H1 (cell line): ENCODE measurements at regions not wholly inside any gene's neighbourhood (a gene's known extent, or its start where the extent isn't known, plus 50 kb on each side); places are given as distances from the start of the nearest gene placed in this dataset.
"Not testable (repeated sequence)": the region's sequence is repeated elsewhere in the genome, so short reads cannot be mapped to it uniquely, and the experiment has no call there.

Source experiments
- CTCF ChIA-PET: fragments of 300-600 bp; sonication (Branson Sonifier 250); formaldehyde crosslinking; loops from one replicate; lab custom pipeline; 2021; ENCODE audit not compliant: partially characterized antibody; lab: Charles Lee
- POLR2A ChIA-PET: fragments of 300-600 bp; sonication (Branson Sonifier 250); formaldehyde crosslinking; loops from one replicate; lab custom pipeline; 2021; ENCODE audit warnings: inconsistent platforms; ENCODE audit not compliant: partially characterized antibody; lab: Charles Lee
- DNase-seq, 2 experiments: peaks; one replicate each; pipeline versions ENCODE4 v3.0.0 to v3.0.0-alpha.2; 2010 to 2022; ENCODE audit warnings: low spot score in 2 of 2, low read depth in 1 of 2, mixed read lengths in 1 of 2
- FAIRE-seq: peaks from 2 replicates; lab custom pipeline; 2011; peaks lifted over from hg19 to GRCh38; lab: Jason Lieb, UNC
- H2AFZ ChIP-seq: 2 replicates; pipeline ENCODE4 v1.8.1; 2012; ENCODE audit warnings: low read length, inconsistent platforms
- H2AK5ac ChIP-seq: 2 replicates; pipeline ENCODE4 v1.6.1; 2013; ENCODE audit warnings: low read depth, low read length
- H2BK120ac ChIP-seq: replicated peaks from 2 replicates; pipeline ENCODE3; 2013; ENCODE audit warnings: low read depth, low read length, inconsistent platforms
- H2BK12ac ChIP-seq: 2 replicates; pipeline ENCODE4 v1.6.1; 2013; ENCODE audit warnings: low read depth, low read length
- H2BK15ac ChIP-seq: 2 replicates; pipeline ENCODE4 v1.6.1; 2013; ENCODE audit warnings: low read length
- H2BK20ac ChIP-seq: 2 replicates; pipeline ENCODE4 v1.6.1; 2013; ENCODE audit warnings: low read length
- H2BK5ac ChIP-seq: 2 replicates; pipeline ENCODE4 v1.6.1; 2013; ENCODE audit warnings: low read depth, low read length
- H3K14ac ChIP-seq: 2 replicates; pipeline ENCODE4 v1.6.1; 2013; ENCODE audit warnings: inconsistent platforms; ENCODE audit not compliant: insufficient read length
- H3K18ac ChIP-seq: 2 replicates; pipeline ENCODE4 v1.6.1; 2013; ENCODE audit warnings: low read length; ENCODE audit errors: extremely low read depth
- H3K23ac ChIP-seq: 2 replicates; pipeline ENCODE4 v1.6.1; 2013; ENCODE audit warnings: inconsistent platforms; ENCODE audit not compliant: insufficient read length
- H3K23me2 ChIP-seq: 2 replicates; pipeline ENCODE4 v1.6.1; 2013; ENCODE audit warnings: low read depth, low read length
- H3K27ac ChIP-seq: 2 replicates; pipeline ENCODE4 v1.6.1; 2011; ENCODE audit warnings: low read depth, low read length, inconsistent platforms
- H3K27me3 ChIP-seq, 4 experiments: replicated peaks in 1 of 4; 1 replicate in 1 of 4; 2 replicates in 3 of 4; pipeline versions ENCODE4 v1.6.1 to v1.8.1; 2011 to 2013; ENCODE audit warnings: low read length in 3 of 4, mild to moderate bottlenecking in 3 of 4, inconsistent platforms in 2 of 4, mixed read lengths in 2 of 4, moderate library complexity in 1 of 4; ENCODE audit not compliant: control insufficient read depth in 3 of 4, insufficient read depth in 3 of 4; ENCODE audit errors: extremely low read depth in 1 of 4
- H3K36me3 ChIP-seq, 4 experiments: 2 replicates each; pipeline versions ENCODE4 v1.6.1 to v1.8.1; 2011 to 2013; ENCODE audit warnings: mild to moderate bottlenecking in 4 of 4, low read length in 3 of 4, moderate library complexity in 2 of 4, control low read depth in 1 of 4, inconsistent platforms in 1 of 4; ENCODE audit not compliant: insufficient read depth in 4 of 4, control insufficient read depth in 2 of 4
- H3K4ac ChIP-seq: replicated peaks from 2 replicates; pipeline ENCODE3; 2013; ENCODE audit warnings: low read length, low read depth, mixed read lengths, inconsistent platforms; ENCODE audit not compliant: insufficient read length
- H3K4me1 ChIP-seq, 4 experiments: replicated peaks in 1 of 4; 1 replicate in 1 of 4; 2 replicates in 3 of 4; pipeline versions ENCODE4 v1.6.1 to v1.8.1; 2011 to 2013; ENCODE audit warnings: low read length in 3 of 4, inconsistent platforms in 2 of 4, mixed read lengths in 1 of 4; ENCODE audit not compliant: insufficient read depth in 4 of 4, control insufficient read depth in 3 of 4
- H3K4me2 ChIP-seq, 2 experiments: 2 replicates each; pipeline versions ENCODE4 v1.6.1 to v1.8.1; 2011 to 2013; ENCODE audit warnings: low read depth in 2 of 2, low read length in 2 of 2, control low read depth in 1 of 2, inconsistent platforms in 1 of 2, mild to moderate bottlenecking in 1 of 2; ENCODE audit not compliant: insufficient read depth in 1 of 2
- H3K4me3 ChIP-seq, 4 experiments: fragments of 200-600, 300-600 bp in 1 of 4; sonication (generic), shearing (Covaris generic), sonication (Bioruptor Twin) in 1 of 4; 2 replicates each; pipeline versions ENCODE4 v1.5.1 to v1.8.1; 2011 to 2016; ENCODE audit warnings: low read length in 4 of 4, low read depth in 3 of 4, control low read depth in 2 of 4, inconsistent platforms in 2 of 4, mild to moderate bottlenecking in 2 of 4, mixed read lengths in 1 of 4, moderate library complexity in 1 of 4; ENCODE audit not compliant: insufficient read depth in 2 of 4; ENCODE audit errors: extremely low read depth in 1 of 4
- H3K56ac ChIP-seq: replicated peaks from 2 replicates; pipeline ENCODE3; 2013; ENCODE audit warnings: low read depth, mild to moderate bottlenecking, mixed read lengths, low read length, inconsistent platforms; ENCODE audit not compliant: insufficient read length
- H3K79me1 ChIP-seq: 2 replicates; pipeline ENCODE4 v1.6.1; 2013; ENCODE audit warnings: low read depth, low read length, control low read depth
- H3K79me2 ChIP-seq, 2 experiments: 2 replicates each; pipeline versions ENCODE4 v1.6.1 to v1.8.1; 2012 to 2013; ENCODE audit warnings: low read length in 2 of 2, mild to moderate bottlenecking in 2 of 2, inconsistent platforms in 1 of 2; ENCODE audit not compliant: insufficient read depth in 2 of 2, control insufficient read depth in 1 of 2
- H3K9ac ChIP-seq, 4 experiments: replicated peaks in 1 of 4; 1 replicate in 1 of 4; 2 replicates in 3 of 4; pipeline versions ENCODE4 v1.6.1 to v1.8.1; 2011 to 2013; ENCODE audit warnings: low read depth in 3 of 4, low read length in 3 of 4, control low read depth in 2 of 4, mild to moderate bottlenecking in 2 of 4, moderate library complexity in 2 of 4, inconsistent platforms in 1 of 4; ENCODE audit errors: extremely low read depth in 1 of 4
- H3K9me3 ChIP-seq, 2 experiments: 2 replicates each; pipeline versions ENCODE4 v1.6.1 to v1.8.1; 2012 to 2013; ENCODE audit warnings: mild to moderate bottlenecking in 2 of 2, moderate library complexity in 2 of 2, control low read depth in 1 of 2, inconsistent platforms in 1 of 2, low read depth in 1 of 2, low read length in 1 of 2, mixed read lengths in 1 of 2; ENCODE audit not compliant: insufficient read depth in 2 of 2
- H4K20me1 ChIP-seq, 2 experiments: replicated peaks in 1 of 2; 2 replicates each; pipeline versions ENCODE3 to v1.8.1; 2011 to 2013; ENCODE audit warnings: inconsistent platforms in 2 of 2, low read length in 2 of 2, mild to moderate bottlenecking in 1 of 2; ENCODE audit not compliant: insufficient read depth in 2 of 2, control insufficient read depth in 1 of 2
- H4K5ac ChIP-seq: 2 replicates; pipeline ENCODE4 v1.6.1; 2013; ENCODE audit warnings: low read length, low read depth, mixed read lengths, inconsistent platforms; ENCODE audit not compliant: insufficient read length
- H4K8ac ChIP-seq: 2 replicates; pipeline ENCODE4 v1.8.0; 2013; ENCODE audit warnings: mild to moderate bottlenecking, moderate library complexity, low read length, inconsistent platforms; ENCODE audit not compliant: insufficient read depth; ENCODE audit errors: extremely low read depth
- H4K91ac ChIP-seq: replicated peaks from 2 replicates; pipeline ENCODE3; 2013; ENCODE audit warnings: low read length, mixed read lengths, inconsistent platforms; ENCODE audit not compliant: insufficient read length
- WGBS, 2 experiments: shearing (Covaris generic) in 1 of 2; methylation state at CpG; one replicate each; pipeline versions ENCODE4 v1.1.6 to v1.1.7; 2013 to 2015; ENCODE audit warnings: low lambda C conversion rate in 2 of 2, mixed read lengths in 2 of 2, inconsistent platforms in 1 of 2, low coverage in 1 of 2, missing lambda C conversion rate in 1 of 2; ENCODE audit not compliant: insufficient replicate concordance in 2 of 2, insufficient coverage in 1 of 2, insufficient read length in 1 of 2; ENCODE audit errors: extremely low coverage in 1 of 2, missing lambda C conversion rate in 1 of 2; 5-methylcytosine and 5-hydroxymethylcytosine counted together

DNA sequence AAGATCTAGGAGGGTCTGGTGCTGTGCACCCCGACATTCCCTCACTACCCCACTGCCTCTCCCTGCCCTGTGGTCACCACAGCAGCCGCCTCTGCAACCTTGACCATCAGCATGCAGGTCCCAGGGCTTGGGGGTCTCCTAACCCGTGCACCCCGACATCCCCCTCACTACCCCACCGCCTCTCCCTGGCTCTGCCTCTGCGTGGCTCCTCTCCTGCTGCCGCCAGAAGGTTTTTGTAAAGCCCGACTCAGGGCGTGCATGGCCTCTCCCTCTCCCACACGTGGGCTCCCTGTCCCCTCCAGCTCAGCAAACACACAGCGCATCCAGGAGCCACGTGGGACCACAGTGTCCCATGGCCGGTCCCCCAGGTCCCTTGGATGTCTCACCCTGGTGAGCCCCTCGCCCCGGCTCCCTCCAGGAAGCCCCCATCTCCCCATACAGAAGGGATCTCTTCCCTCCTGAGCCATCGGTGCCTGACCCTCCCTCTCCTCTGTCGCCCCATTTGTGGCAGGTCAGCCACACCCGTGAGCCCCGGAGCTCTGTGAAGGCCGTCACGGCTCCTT lies 112.5 kb upstream of the LPCAT1 start:
- H3K79me1 ChIP-seq, H2AK5ac ChIP-seq, H2AFZ ChIP-seq, H3K9me3 ChIP-seq, H3K56ac ChIP-seq, H2BK20ac ChIP-seq, H2BK120ac ChIP-seq, H4K91ac ChIP-seq, DNase-seq, H4K8ac ChIP-seq, H3K14ac ChIP-seq, H3K4ac ChIP-seq, FAIRE-seq, H3K36me3 ChIP-seq, H3K18ac ChIP-seq, H4K20me1 ChIP-seq, H4K5ac ChIP-seq, H3K23me2 ChIP-seq, H3K4me3 ChIP-seq, POLR2A ChIA-PET, H3K9ac ChIP-seq, H3K27ac ChIP-seq, H2BK5ac ChIP-seq, H3K23ac ChIP-seq, H3K79me2 ChIP-seq, H3K27me3 ChIP-seq, H2BK15ac ChIP-seq, H2BK12ac ChIP-seq, H3K4me2 ChIP-seq: not testable (repeated sequence)
- 84% methylated on average over 10 of the region's 21 CpGs; no CpG with 5 or more reads in 1 of the 2 experiments for WGBS, 2 experiments
- peaks cover 0 to 11% (median 2%) of the 10 kb centered on the region in 4 experiments; a peak in 5 of 7 replicates for H3K4me1 ChIP-seq
- CTCF ChIA-PET: interaction anchor here (0.8 kb wide), 1 partner anchor 1231 kb away, joined by 3 read pairs; no protein-coding TSS in a partner anchor

DNA sequence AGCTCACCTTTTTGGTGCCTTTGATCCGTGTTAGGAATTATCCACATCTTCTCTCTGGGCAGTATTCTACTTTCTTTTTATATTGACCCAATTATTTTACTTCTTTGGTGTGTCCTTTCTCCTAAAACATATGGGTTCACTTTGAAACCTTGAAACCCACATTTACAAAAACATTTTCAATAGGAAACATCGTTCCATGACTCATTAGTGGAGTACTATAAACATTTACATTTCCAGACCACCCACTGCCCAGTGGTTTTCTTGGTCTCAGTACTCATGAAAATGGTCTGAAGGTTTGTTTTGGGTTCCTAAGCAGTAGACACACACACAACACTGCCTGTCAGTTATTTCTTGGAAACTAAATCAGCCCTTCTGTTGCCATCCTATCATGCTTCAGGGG lies 111.7 kb upstream of the LPCAT1 start:
- not testable (repeated sequence) for H3K27me3 ChIP-seq, H3K4me3 ChIP-seq, H3K4ac ChIP-seq, H2BK5ac ChIP-seq, H3K14ac ChIP-seq, H3K36me3 ChIP-seq, H3K4me2 ChIP-seq, DNase-seq, H3K9ac ChIP-seq, H3K23me2 ChIP-seq, H2BK120ac ChIP-seq, H2BK12ac ChIP-seq, H2AK5ac ChIP-seq, H4K20me1 ChIP-seq, H3K79me1 ChIP-seq, H3K9me3 ChIP-seq, H3K79me2 ChIP-seq, H2BK20ac ChIP-seq, FAIRE-seq, H4K91ac ChIP-seq, H3K27ac ChIP-seq, H3K4me1 ChIP-seq, H3K18ac ChIP-seq, H2AFZ ChIP-seq, H4K8ac ChIP-seq, H3K56ac ChIP-seq, H3K23ac ChIP-seq, H4K5ac ChIP-seq, H2BK15ac ChIP-seq
- ChIA-PET POLR2A (interaction anchor here (1.2 kb wide), 1 partner anchor 8 kb away, joined by 3 read pairs; no protein-coding TSS in a partner anchor), CTCF (interaction anchor here (2.0 kb wide), 1 partner anchor 9 kb away, joined by 14 read pairs; no protein-coding TSS in a partner anchor)
- WGBS, 2 experiments: 82% methylated on average over 2 of the region's 2 CpGs; no CpG with 5 or more reads in 1 of the 2 experiments
